ENCODE measurements at regions not wholly inside any gene's neighbourhood (a gene's known extent, or its start where the extent isn't known, plus 50 kb on each side); places are given as distances from the start of the nearest gene placed in this dataset.

- TF ChIP-seq POLR2AphosphoS5 (IDR thresholded peaks at IDR 0.05; ENCODE audit: borderline replicate concordance, low read depth, low read length) (no peak), EZH2 (IDR thresholded peaks at IDR 0.05) (no peak)
Measured at GRCh38 chr9:97753364-97753763, 56.2 kb upstream of the XPA start.
